ENCODE measurements at regions not wholly inside any gene's neighbourhood (a gene's known extent, or its start where the extent isn't known, plus 50 kb on each side); places are given as distances from the start of the nearest gene placed in this dataset.

GRCh38 chr2:13550285-13551231 lies 833.8 kb downstream of the TRIB2 start:
- no peak overlapping the region for H3K4me3 Mint-ChIP-seq (ENCODE audit: unreplicated experiment)
- H3K36me3 Mint-ChIP-seq (ENCODE audit: low read depth, unreplicated experiment), result no peaks in the 10 kb centered on the region
- no peak overlapping the region for H3K27ac Mint-ChIP-seq (ENCODE audit: unreplicated experiment)
- no peaks in the 10 kb centered on the region for H3K9me3 Mint-ChIP-seq (ENCODE audit: unreplicated experiment)
- no peaks in the 10 kb centered on the region for H3K27me3 Mint-ChIP-seq (ENCODE audit: unreplicated experiment)
- no peak for TF ChIP-seq CTCF (IDR thresholded peaks at IDR 0.05; ENCODE audit: unreplicated experiment)
- no peaks in the 10 kb centered on the region for H3K4me1 Mint-ChIP-seq (ENCODE audit: unreplicated experiment)
- no peak for DNase-seq (ENCODE audit: low spot score)

- Mint-ChIP-seq H3K27me3 (ENCODE audit: unreplicated experiment) (no peaks in the 10 kb centered on the region), H3K4me3 (ENCODE audit: unreplicated experiment) (no peak overlapping the region), H3K27ac (ENCODE audit: unreplicated experiment) (no peak overlapping the region), H3K36me3 (ENCODE audit: low read depth, unreplicated experiment) (no peaks in the 10 kb centered on the region), H3K4me1 (ENCODE audit: unreplicated experiment) (no peaks in the 10 kb centered on the region), H3K9me3 (ENCODE audit: unreplicated experiment) (no peaks in the 10 kb centered on the region)
- TF ChIP-seq CTCF (IDR thresholded peaks at IDR 0.05; ENCODE audit: unreplicated experiment), result no peak
- no peak for DNase-seq (ENCODE audit: low spot score)
Observed at GRCh38 chr2:13558368-13558767, 841.6 kb downstream of the TRIB2 start.

GRCh38 chr2:13560322-13560721 lies 843.6 kb downstream of the TRIB2 start:
- Mint-ChIP-seq H3K4me1 (ENCODE audit: unreplicated experiment) (no peaks in the 10 kb centered on the region), H3K9me3 (ENCODE audit: unreplicated experiment) (no peaks in the 10 kb centered on the region), H3K4me3 (ENCODE audit: unreplicated experiment) (no peak overlapping the region), H3K27ac (ENCODE audit: unreplicated experiment) (no peak overlapping the region), H3K36me3 (ENCODE audit: low read depth, unreplicated experiment) (no peaks in the 10 kb centered on the region), H3K27me3 (ENCODE audit: unreplicated experiment) (no peaks in the 10 kb centered on the region)
- no peak for TF ChIP-seq CTCF (IDR thresholded peaks at IDR 0.05; ENCODE audit: unreplicated experiment)
- DNase-seq (ENCODE audit: low spot score), result no peak

GRCh38 chr2:13572466-13572865 lies 855.7 kb downstream of the TRIB2 start:
- no peaks in the 10 kb centered on the region for H3K4me1 Mint-ChIP-seq (ENCODE audit: unreplicated experiment)
- H3K9me3 Mint-ChIP-seq (ENCODE audit: unreplicated experiment), result no peaks in the 10 kb centered on the region
- no peaks in the 10 kb centered on the region for H3K27me3 Mint-ChIP-seq (ENCODE audit: unreplicated experiment)
- no peaks in the 10 kb centered on the region for H3K36me3 Mint-ChIP-seq (ENCODE audit: low read depth, unreplicated experiment)
- no peak for DNase-seq (ENCODE audit: low spot score)
- H3K27ac Mint-ChIP-seq (ENCODE audit: unreplicated experiment), result no peak overlapping the region
- H3K4me3 Mint-ChIP-seq (ENCODE audit: unreplicated experiment), result no peak overlapping the region
- no peak for TF ChIP-seq CTCF (IDR thresholded peaks at IDR 0.05; ENCODE audit: unreplicated experiment)

- no peak for TF ChIP-seq CTCF (IDR thresholded peaks at IDR 0.05; ENCODE audit: unreplicated experiment)
- no peaks in the 10 kb centered on the region for H3K27me3 Mint-ChIP-seq (ENCODE audit: unreplicated experiment)
- DNase-seq (ENCODE audit: low spot score), result no peak
- H3K4me1 Mint-ChIP-seq (ENCODE audit: unreplicated experiment), result no peaks in the 10 kb centered on the region
- H3K36me3 Mint-ChIP-seq (ENCODE audit: low read depth, unreplicated experiment), result no peaks in the 10 kb centered on the region
- H3K9me3 Mint-ChIP-seq (ENCODE audit: unreplicated experiment), result no peaks in the 10 kb centered on the region
- H3K4me3 Mint-ChIP-seq (ENCODE audit: unreplicated experiment), result no peak overlapping the region
- no peak overlapping the region for H3K27ac Mint-ChIP-seq (ENCODE audit: unreplicated experiment)
Observed at GRCh38 chr2:13574831-13575230, 858.1 kb downstream of the TRIB2 start.
